Right atrium auricular region (tissue), 2 donors: ENCODE measurements at regions not wholly inside any gene's neighbourhood (a gene's known extent, or its start where the extent isn't known, plus 50 kb on each side); places are given as distances from the start of the nearest gene placed in this dataset.
"Not testable (repeated sequence)": the region's sequence is repeated elsewhere in the genome, so short reads cannot be mapped to it uniquely, and the experiment has no call there.

Source experiments
- DNase-seq: peaks from one replicate; pipeline ENCODE4 v3.0.0-alpha.2; 2019; ENCODE audit warnings: low spot score
- H3K27ac ChIP-seq, 2 donors: fragments of 200-600 bp; sonication (generic); 1 replicate in 1 of 2; 2 replicates in 1 of 2; pipeline ENCODE4 v1.5.1; 2016 to 2019
- H3K27me3 ChIP-seq, 2 donors: fragments of 200-600 bp; sonication (generic); one replicate each; pipeline versions ENCODE4 v1.5.1 to v1.6.0; 2017 to 2019
- H3K36me3 ChIP-seq: fragments of 200-600 bp; sonication (generic); one replicate; pipeline ENCODE4 v1.5.1; 2016
- H3K4me1 ChIP-seq, 2 donors: fragments of 200-600 bp; sonication (generic); one replicate each; pipeline versions ENCODE4 v1.5.1 to v1.6.0; 2017 to 2019
- H3K4me3 ChIP-seq, 2 donors: fragments of 200-600 bp; sonication (generic); 1 replicate in 1 of 2; 2 replicates in 1 of 2; pipeline ENCODE4 v1.5.1; 2017 to 2019; ENCODE audit warnings: mild to moderate bottlenecking in 1 of 2, moderate library complexity in 1 of 2
- H3K9me3 ChIP-seq, 2 donors: fragments of 200-600 bp; sonication (generic); one replicate each; pipeline ENCODE4 v1.5.1; 2019
- CTCF ChIP-seq, 2 donors: fragments of 200-600 bp; sonication (generic); IDR thresholded peaks; one replicate each; pipeline ENCODE4 v1.5.1; 2019; ENCODE audit warnings: antibody characterized with exemption in 2 of 2

DNA sequence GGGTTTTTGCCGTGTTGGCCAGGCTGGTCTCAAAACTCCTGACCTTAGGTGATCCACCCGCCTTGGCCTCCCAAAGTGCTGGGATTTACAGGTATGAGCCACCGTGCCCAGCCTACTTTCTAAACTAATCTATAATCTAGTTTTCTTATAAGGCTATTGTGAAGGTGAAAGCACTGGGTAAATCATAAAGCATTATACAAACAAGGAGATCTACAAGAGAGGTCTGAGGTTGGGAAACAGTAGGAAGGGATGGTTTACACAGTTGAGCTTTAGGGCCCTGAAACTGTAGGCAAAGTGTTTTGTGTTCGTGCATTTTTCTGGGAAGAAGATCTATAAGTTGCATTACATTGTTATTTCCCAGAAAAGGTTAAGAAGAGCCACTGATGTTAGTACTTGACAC lies 84.9 kb upstream of the MED13 start:
- H3K4me1 ChIP-seq: no peaks in the 10 kb centered on the region
- no peak overlapping the region for H3K27ac ChIP-seq
- H3K36me3 ChIP-seq: no peaks in the 10 kb centered on the region
- no peak for TF ChIP-seq CTCF (IDR thresholded peaks at IDR 0.05)
- H3K4me3 ChIP-seq: no peak overlapping the region
- no peaks in the 10 kb centered on the region for H3K27me3 ChIP-seq
- H3K9me3 ChIP-seq: no peaks in the 10 kb centered on the region
- DNase-seq: no peak

DNA sequence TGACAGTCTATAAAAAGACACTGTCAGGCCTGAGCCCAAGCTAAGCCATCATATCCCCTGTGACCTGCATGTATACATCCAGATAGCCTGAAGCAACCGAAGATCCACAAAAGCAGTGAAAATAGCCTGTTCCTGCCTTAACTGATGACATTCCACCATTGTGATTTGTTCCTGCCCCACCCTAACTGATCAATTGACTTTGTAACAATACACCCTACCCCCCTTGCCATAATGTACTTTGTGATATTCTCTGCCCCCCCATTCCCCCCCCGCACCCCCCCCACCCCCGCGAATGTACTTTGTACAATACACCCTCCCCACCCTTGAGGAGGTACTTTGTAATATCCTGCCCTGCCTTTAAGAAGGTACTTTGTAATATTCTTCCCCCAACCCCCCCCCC lies 82.2 kb upstream of the MED13 start:
- Histone ChIP-seq H3K36me3 (no peaks in the 10 kb centered on the region), H3K27me3 (no peaks in the 10 kb centered on the region), H3K4me3 (no peak overlapping the region), H3K4me1 (no peaks in the 10 kb centered on the region), H3K9me3 (no peaks in the 10 kb centered on the region), H3K27ac (no peak overlapping the region)
- no peak for DNase-seq
- TF ChIP-seq CTCF (IDR thresholded peaks at IDR 0.05): no peak

DNA sequence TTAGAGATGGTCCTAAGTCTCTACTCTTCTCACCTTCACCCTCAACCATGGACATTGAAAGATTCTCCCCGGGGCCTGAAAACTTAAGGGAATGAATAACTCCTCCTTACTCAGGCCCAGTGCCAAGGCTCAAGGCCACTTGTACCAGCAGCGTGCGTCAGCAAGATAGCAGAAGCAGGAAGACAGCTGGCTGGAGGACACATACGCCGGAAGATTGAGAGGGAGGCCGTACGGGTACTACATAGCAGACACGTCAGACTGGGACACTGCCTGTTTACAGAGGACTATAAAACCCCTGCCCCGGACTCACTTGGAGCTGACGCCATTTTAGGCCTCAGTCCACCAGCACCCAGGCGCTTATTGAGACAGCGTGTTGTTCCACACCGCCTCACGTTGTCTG lies 75.8 kb upstream of the MED13 start:
- TF ChIP-seq CTCF (IDR thresholded peaks at IDR 0.05): no peak
- no peak for DNase-seq
- Histone ChIP-seq H3K27ac (no peak overlapping the region), H3K4me1 (no peaks in the 10 kb centered on the region), H3K9me3 (no peaks in the 10 kb centered on the region), H3K4me3 (no peak overlapping the region), H3K27me3 (peaks cover 0 to 10% of the 10 kb centered on the region in 2 donors), H3K36me3 (no peaks in the 10 kb centered on the region)

- H3K4me3 ChIP-seq: no peak overlapping the region
- no peaks in the 10 kb centered on the region for H3K9me3 ChIP-seq
- no peaks in the 10 kb centered on the region for H3K36me3 ChIP-seq
- H3K27ac ChIP-seq: no peak overlapping the region
- no peaks in the 10 kb centered on the region for H3K4me1 ChIP-seq
- no peak for TF ChIP-seq CTCF (IDR thresholded peaks at IDR 0.05)
- H3K27me3 ChIP-seq: peaks cover 0 to 10% of the 10 kb centered on the region in 2 donors
- DNase-seq: no peak
These were observed 75.3 kb upstream of the MED13 start for GRCh38 chr17:62140376-62140775.

DNA sequence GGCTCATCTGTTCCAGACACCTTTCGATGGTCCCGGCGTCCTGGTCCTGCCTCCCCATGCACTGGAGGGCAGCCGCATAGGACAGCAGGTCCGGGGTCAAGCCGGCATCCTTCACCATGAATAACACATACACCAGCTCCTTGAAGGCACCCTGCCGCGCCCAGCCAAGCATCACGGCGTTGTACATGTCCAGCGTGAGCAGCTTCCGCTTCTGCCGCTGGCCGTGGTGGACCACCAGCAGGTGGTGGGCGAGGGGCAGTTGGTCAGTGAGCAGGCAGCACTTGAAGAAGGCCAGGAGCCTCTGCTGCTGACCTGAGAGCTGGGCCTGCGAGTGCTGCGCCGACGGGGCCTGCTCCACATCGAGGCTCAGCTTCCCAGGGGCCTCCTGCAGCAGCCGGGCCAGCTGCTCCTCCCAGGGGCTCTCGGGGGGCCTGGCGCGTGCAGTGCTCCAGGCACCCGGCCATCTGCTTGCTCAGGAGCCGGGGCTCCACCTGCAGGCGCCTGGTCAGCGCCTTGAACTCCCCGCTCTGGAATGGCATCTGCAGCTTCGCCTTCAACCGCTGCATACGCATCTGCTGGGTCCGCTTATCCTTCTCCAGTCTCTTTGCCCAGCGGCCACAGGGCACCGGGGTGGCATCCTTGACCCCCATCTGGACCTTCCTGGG lies 74.7 kb upstream of the MED13 start:
- not testable (repeated sequence) for H3K36me3 ChIP-seq, H3K4me1 ChIP-seq, H3K27me3 ChIP-seq, H3K9me3 ChIP-seq, H3K27ac ChIP-seq, DNase-seq, H3K4me3 ChIP-seq

DNA sequence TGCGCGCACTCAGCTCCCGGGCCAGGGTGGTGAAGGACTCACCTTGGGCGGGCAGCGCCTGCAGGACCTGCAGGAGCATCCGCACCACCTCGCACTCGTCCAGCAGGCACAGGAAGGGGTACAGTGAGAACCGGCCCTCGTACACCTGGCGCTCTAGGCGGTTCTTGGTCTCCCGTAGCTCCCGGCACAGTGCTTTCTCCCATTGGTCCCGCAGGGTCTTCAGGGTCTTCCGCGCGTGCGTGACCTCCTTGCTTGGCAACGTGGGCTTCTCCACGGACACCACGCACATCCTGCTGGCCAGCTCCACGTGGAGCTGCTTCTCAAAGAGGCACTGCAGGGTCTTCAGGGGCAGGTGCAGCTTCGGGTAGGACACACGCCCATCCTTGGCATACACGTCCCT lies 74.1 kb upstream of the MED13 start:
- H3K4me1 ChIP-seq: no peaks in the 10 kb centered on the region
- H3K9me3 ChIP-seq: no peaks in the 10 kb centered on the region
- DNase-seq: no peak
- H3K36me3 ChIP-seq: no peaks in the 10 kb centered on the region
- H3K27ac ChIP-seq: no peak overlapping the region
- no peak overlapping the region for H3K4me3 ChIP-seq
- peaks cover 0 to 10% of the 10 kb centered on the region in 2 donors for H3K27me3 ChIP-seq
- TF ChIP-seq CTCF (IDR thresholded peaks at IDR 0.05): no peak

- not testable (repeated sequence) for H3K27me3 ChIP-seq, H3K36me3 ChIP-seq, H3K4me1 ChIP-seq, H3K27ac ChIP-seq, DNase-seq, H3K9me3 ChIP-seq, H3K4me3 ChIP-seq
These were observed 73.6 kb upstream of the MED13 start for GRCh38 chr17:62138676-62139121.

DNA sequence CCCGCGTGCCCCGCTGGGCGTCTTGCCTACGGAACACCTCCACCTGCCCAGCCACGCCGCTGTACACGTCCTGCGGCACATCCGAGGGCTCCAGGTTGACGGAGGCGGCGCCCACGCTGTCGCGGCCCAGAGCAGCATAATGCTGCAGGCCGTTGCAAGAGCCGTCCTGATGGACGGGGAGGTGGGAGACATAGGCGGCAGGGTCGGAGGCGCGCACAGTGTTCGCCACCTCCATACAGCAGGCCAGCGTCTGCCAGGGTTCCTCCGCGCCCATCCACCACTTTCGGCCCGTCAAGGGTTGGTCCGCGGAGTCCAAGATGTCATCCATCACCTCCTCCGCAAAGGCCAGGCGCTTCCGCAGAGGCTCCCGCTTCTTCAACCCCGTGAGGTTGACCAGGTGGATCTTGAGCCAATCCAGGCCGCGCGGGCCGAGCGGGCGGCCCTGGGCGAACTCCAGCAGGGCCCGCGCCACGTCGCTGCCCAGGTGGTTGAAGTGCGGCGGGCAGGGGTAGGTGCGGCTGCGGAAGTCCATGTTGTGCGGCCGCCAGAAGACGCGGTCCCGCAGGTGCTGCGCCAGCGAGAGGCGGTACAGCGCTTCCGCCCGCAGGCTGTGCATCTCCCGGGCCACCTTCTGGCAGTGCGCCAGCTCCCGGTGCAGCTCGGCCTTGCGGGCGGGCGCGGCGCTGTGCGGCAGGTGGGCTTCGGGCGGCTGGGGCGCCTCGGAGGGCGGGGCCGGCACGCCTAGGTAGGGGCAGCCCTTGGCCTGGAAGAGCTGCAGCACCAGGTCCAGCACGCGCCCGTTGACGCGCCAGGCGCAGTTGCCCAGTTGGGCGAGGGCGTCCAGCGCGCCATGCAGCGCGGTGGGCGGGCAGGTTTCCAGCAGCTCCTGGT lies 72.9 kb upstream of the MED13 start:
- not testable (repeated sequence) for DNase-seq, H3K4me1 ChIP-seq, H3K9me3 ChIP-seq, H3K27me3 ChIP-seq, H3K36me3 ChIP-seq, H3K27ac ChIP-seq
- H3K4me3 ChIP-seq: peak overlapping the region in 1 of 2 donors; percentile 1

GRCh38 chr17:62137013-62137733 lies 72.1 kb upstream of the MED13 start:
- H3K4me1 ChIP-seq, H3K36me3 ChIP-seq, H3K9me3 ChIP-seq, DNase-seq, H3K27ac ChIP-seq, H3K4me3 ChIP-seq, H3K27me3 ChIP-seq: not testable (repeated sequence)
